ENCODE measurements at regions not wholly inside any gene's neighbourhood (a gene's known extent, or its start where the extent isn't known, plus 50 kb on each side); places are given as distances from the start of the nearest gene placed in this dataset.

DNA sequence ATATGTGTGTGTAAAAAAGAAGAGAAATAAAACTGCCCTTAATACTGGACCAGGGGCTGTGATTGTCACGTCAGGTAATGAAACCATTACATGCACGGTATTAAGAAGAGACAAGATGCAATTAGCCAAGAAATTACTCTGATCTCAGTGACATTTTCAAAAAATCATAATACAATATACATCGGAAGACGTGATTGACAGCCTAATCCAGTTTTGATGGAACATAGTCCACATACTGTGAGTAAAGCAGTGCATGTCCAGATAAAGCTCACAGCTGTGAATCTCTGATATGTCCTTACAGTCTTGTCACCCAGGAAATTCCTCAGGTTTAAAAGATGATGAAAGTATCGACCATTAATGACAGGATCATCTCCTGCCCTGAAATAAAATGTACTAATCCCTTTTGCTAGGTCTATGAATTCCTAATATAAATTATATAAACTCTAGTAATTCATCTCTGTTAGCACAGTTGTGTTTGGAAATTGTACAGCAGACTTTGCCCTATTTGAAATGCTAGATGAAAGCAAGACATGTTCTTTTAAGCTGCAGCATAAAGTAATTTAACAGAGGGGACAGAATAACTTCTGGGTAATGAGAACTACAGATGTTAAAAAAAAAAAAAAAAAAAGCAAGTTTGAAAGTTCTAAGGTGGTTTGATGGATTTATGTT is 119.5 kb upstream of the TMCO5A start:
- no peak overlapping the region for H2BK5ac ChIP-seq (ENCODE audit: low read depth, low read length, poor library complexity)
- no peak overlapping the region for H3K4me3 ChIP-seq (ENCODE audit: low read depth, low read length)
- no peak overlapping the region for H3K23ac ChIP-seq (ENCODE audit: low read length)
- no peak overlapping the region for H2BK12ac ChIP-seq (ENCODE audit: low read length)
- no peaks in the 10 kb centered on the region for H3K27me3 ChIP-seq (ENCODE audit: insufficient read depth, low read length)
- no peak overlapping the region for H3K14ac ChIP-seq (ENCODE audit: low read length)
- H3K4ac ChIP-seq (ENCODE audit: low read depth, low read length) = no peak overlapping the region
- no peak overlapping the region for H3K9ac ChIP-seq (ENCODE audit: low read length)
- H2AK5ac ChIP-seq (ENCODE audit: low read length) = no peak overlapping the region
- no peak overlapping the region for H4K12ac ChIP-seq (ENCODE audit: low read depth, low read length)
- H3K9me3 ChIP-seq (ENCODE audit: insufficient read depth, low read depth, low read length) = no peaks in the 10 kb centered on the region
- H3K18ac ChIP-seq (ENCODE audit: low read length) = no peak overlapping the region
- H2AFZ ChIP-seq (ENCODE audit: insufficient read depth, low read length, poor library complexity) = no peak overlapping the region
- H4K91ac ChIP-seq (ENCODE audit: low read depth, low read length) = no peak overlapping the region
- H3K4me2 ChIP-seq (ENCODE audit: low read length) = no peak overlapping the region
- no CpG with 5 or more reads among the region's 5 CpGs for WGBS (ENCODE audit: extremely low coverage, insufficient coverage, insufficient read length)
- no peak overlapping the region for H3K27ac ChIP-seq (ENCODE audit: low read depth, low read length)
- H2BK120ac ChIP-seq (ENCODE audit: insufficient read depth, low read length, poor library complexity) = no peak overlapping the region
- no peak overlapping the region for H4K8ac ChIP-seq (ENCODE audit: low read depth, low read length)
- no peak for DNase-seq
- no peaks in the 10 kb centered on the region for H3K36me3 ChIP-seq (ENCODE audit: control insufficient read depth in 1 of 2, insufficient read depth in 2 of 2, low read length in 2 of 2)
- no peaks in the 10 kb centered on the region for H3K79me2 ChIP-seq (ENCODE audit: control insufficient read depth, insufficient read depth, low read length, poor library complexity)
- H3K79me1 ChIP-seq (ENCODE audit: low read length) = no peaks in the 10 kb centered on the region
- H3K4me1 ChIP-seq (ENCODE audit: control insufficient read depth in 1 of 2, insufficient read depth in 2 of 2, low read length in 2 of 2) = no peaks in the 10 kb centered on the region

DNA sequence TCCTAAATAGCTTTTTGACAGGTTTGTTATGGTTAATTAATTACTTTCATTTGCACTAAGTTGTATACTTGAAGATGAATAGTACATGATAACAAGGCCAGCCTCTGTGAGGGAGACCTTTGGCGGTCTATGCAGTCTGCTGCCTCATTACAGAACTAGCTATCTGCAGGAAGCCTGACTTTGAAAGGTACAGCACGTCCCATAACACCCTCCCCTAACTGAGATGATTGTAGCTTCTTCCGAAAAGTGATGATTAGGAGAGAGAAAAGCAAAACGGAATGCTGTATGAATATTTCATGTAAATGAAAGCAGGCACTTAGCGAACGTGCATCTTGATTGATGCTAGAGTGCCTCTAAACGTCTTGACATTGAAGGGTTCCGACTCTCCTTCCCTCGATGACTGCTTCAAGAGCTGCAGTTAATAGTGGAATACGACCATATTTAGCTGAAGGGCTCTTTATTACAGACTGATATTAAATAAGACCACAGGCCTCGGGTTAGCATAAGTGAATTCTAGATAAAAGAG is 116.2 kb upstream of the TMCO5A start:
- no peak overlapping the region for H2AFZ ChIP-seq (ENCODE audit: insufficient read depth, low read length, poor library complexity)
- no peak overlapping the region for H2BK120ac ChIP-seq (ENCODE audit: insufficient read depth, low read length, poor library complexity)
- no peak overlapping the region for H4K12ac ChIP-seq (ENCODE audit: low read depth, low read length)
- no peaks in the 10 kb centered on the region for H3K36me3 ChIP-seq (ENCODE audit: control insufficient read depth in 1 of 2, insufficient read depth in 2 of 2, low read length in 2 of 2)
- no peaks in the 10 kb centered on the region for H3K27me3 ChIP-seq (ENCODE audit: insufficient read depth, low read length)
- H3K4ac ChIP-seq (ENCODE audit: low read depth, low read length) = no peak overlapping the region
- H3K4me1 ChIP-seq (ENCODE audit: control insufficient read depth in 1 of 2, insufficient read depth in 2 of 2, low read length in 2 of 2) = no peaks in the 10 kb centered on the region
- H3K4me2 ChIP-seq (ENCODE audit: low read length) = no peak overlapping the region
- H3K79me1 ChIP-seq (ENCODE audit: low read length) = no peaks in the 10 kb centered on the region
- no peak overlapping the region for H3K4me3 ChIP-seq (ENCODE audit: low read depth, low read length)
- H2BK12ac ChIP-seq (ENCODE audit: low read length) = no peak overlapping the region
- no peak for DNase-seq
- no peaks in the 10 kb centered on the region for H3K79me2 ChIP-seq (ENCODE audit: control insufficient read depth, insufficient read depth, low read length, poor library complexity)
- no peak overlapping the region for H3K27ac ChIP-seq (ENCODE audit: low read depth, low read length)
- H3K18ac ChIP-seq (ENCODE audit: low read length) = no peak overlapping the region
- H3K23ac ChIP-seq (ENCODE audit: low read length) = no peak overlapping the region
- WGBS (ENCODE audit: extremely low coverage, insufficient coverage, insufficient read length) = no CpG with 5 or more reads among the region's 11 CpGs
- H3K9ac ChIP-seq (ENCODE audit: low read length) = no peak overlapping the region
- H2AK5ac ChIP-seq (ENCODE audit: low read length) = no peak overlapping the region
- H2BK5ac ChIP-seq (ENCODE audit: low read depth, low read length, poor library complexity) = no peak overlapping the region
- no peak overlapping the region for H3K14ac ChIP-seq (ENCODE audit: low read length)
- no peak overlapping the region for H4K91ac ChIP-seq (ENCODE audit: low read depth, low read length)
- no peaks in the 10 kb centered on the region for H3K9me3 ChIP-seq (ENCODE audit: insufficient read depth, low read depth, low read length)
- H4K8ac ChIP-seq (ENCODE audit: low read depth, low read length) = no peak overlapping the region

DNA sequence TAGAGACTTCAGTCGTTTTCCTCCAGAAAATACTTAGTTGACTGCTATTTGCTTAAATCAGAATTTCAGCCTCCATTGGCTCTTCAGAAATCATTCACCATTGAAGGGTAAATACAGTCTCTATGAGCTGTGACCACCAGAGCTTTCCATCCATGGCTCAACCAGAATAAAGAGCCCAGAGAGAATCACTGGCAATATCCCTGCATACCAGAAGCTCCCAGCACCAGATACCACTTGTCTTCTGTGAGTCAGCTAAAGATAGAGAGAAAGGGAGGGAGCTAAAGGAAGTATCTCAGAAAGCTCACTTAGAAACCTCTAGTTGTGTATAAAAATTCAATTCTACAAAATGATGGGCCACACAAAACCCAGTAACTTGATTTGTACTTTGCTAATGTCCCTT is 115.2 kb upstream of the TMCO5A start:
- WGBS (ENCODE audit: extremely low coverage, insufficient coverage, insufficient read length) = no CpG with 5 or more reads among the region's 1 CpG
- no peak overlapping the region for H4K91ac ChIP-seq (ENCODE audit: low read depth, low read length)
- no peak overlapping the region for H3K18ac ChIP-seq (ENCODE audit: low read length)
- no peak overlapping the region for H3K4me3 ChIP-seq (ENCODE audit: low read depth, low read length)
- H3K14ac ChIP-seq (ENCODE audit: low read length) = no peak overlapping the region
- H2BK12ac ChIP-seq (ENCODE audit: low read length) = no peak overlapping the region
- no peaks in the 10 kb centered on the region for H3K9me3 ChIP-seq (ENCODE audit: insufficient read depth, low read depth, low read length)
- no peaks in the 10 kb centered on the region for H3K79me2 ChIP-seq (ENCODE audit: control insufficient read depth, insufficient read depth, low read length, poor library complexity)
- no peak overlapping the region for H3K9ac ChIP-seq (ENCODE audit: low read length)
- H2AK5ac ChIP-seq (ENCODE audit: low read length) = no peak overlapping the region
- no peak overlapping the region for H4K8ac ChIP-seq (ENCODE audit: low read depth, low read length)
- H3K4me2 ChIP-seq (ENCODE audit: low read length) = no peak overlapping the region
- H3K4me1 ChIP-seq (ENCODE audit: control insufficient read depth in 1 of 2, insufficient read depth in 2 of 2, low read length in 2 of 2) = no peaks in the 10 kb centered on the region
- H2BK5ac ChIP-seq (ENCODE audit: low read depth, low read length, poor library complexity) = no peak overlapping the region
- H3K23ac ChIP-seq (ENCODE audit: low read length) = no peak overlapping the region
- H3K27ac ChIP-seq (ENCODE audit: low read depth, low read length) = no peak overlapping the region
- no peaks in the 10 kb centered on the region for H3K27me3 ChIP-seq (ENCODE audit: insufficient read depth, low read length)
- H3K79me1 ChIP-seq (ENCODE audit: low read length) = no peaks in the 10 kb centered on the region
- H3K36me3 ChIP-seq (ENCODE audit: control insufficient read depth in 1 of 2, insufficient read depth in 2 of 2, low read length in 2 of 2) = no peaks in the 10 kb centered on the region
- no peak overlapping the region for H2BK120ac ChIP-seq (ENCODE audit: insufficient read depth, low read length, poor library complexity)
- no peak overlapping the region for H4K12ac ChIP-seq (ENCODE audit: low read depth, low read length)
- H2AFZ ChIP-seq (ENCODE audit: insufficient read depth, low read length, poor library complexity) = no peak overlapping the region
- H3K4ac ChIP-seq (ENCODE audit: low read depth, low read length) = no peak overlapping the region
- no peak for DNase-seq

DNA sequence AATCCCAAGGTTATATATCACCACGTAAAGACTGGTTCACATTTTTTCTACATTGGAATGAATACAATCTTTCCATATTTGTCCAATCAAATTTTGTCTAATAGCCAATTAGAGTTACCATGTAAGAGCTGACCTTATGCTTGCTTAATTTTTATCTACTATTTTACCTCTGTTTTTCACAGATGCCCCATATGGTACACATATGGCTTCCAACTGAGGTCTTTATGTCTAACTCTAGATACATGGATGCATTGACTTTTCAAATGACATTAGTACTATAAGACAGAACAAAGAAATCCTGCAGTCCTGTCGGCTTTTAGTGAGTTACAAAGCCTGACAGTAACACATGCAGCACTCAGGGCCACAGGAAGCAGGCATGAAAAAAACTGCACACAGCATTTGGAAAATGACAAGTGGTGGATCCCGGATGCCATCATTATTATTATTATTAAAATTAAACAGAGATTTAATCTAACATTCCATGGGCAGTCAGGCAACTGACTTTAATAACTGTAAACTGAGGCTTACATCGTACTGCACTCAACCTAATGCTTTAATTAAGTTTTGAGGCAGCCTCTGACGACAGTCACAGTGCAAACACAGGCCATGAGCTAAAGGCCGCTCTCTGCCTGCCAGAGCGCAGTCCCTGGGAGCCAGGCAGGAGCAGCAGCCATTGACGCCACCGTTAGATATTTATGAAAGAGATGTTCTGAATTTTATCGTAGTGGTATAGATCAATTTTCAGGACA is 113.9 kb upstream of the TMCO5A start:
- no CpG with 5 or more reads among the region's 10 CpGs for WGBS (ENCODE audit: extremely low coverage, insufficient coverage, insufficient read length)
- no peak overlapping the region for H4K8ac ChIP-seq (ENCODE audit: low read depth, low read length)

More for the DNA sequence above, 113.9 kb upstream of the TMCO5A start:
- Histone ChIP-seq H3K18ac (ENCODE audit: low read length) (no peak overlapping the region), H3K79me1 (ENCODE audit: low read length) (no peaks in the 10 kb centered on the region), H3K4me3 (ENCODE audit: low read depth, low read length) (no peak overlapping the region), H3K9ac (ENCODE audit: low read length) (no peak overlapping the region), H2BK5ac (ENCODE audit: low read depth, low read length, poor library complexity) (no peak overlapping the region), H4K91ac (ENCODE audit: low read depth, low read length) (no peak overlapping the region), H3K4me1 (ENCODE audit: control insufficient read depth in 1 of 2, insufficient read depth in 2 of 2, low read length in 2 of 2) (no peaks in the 10 kb centered on the region), H2AFZ (ENCODE audit: insufficient read depth, low read length, poor library complexity) (no peak overlapping the region), H3K27ac (ENCODE audit: low read depth, low read length) (no peak overlapping the region), H3K9me3 (ENCODE audit: insufficient read depth, low read depth, low read length) (no peaks in the 10 kb centered on the region), H3K4ac (ENCODE audit: low read depth, low read length) (no peak overlapping the region), H3K79me2 (ENCODE audit: control insufficient read depth, insufficient read depth, low read length, poor library complexity) (no peaks in the 10 kb centered on the region), H3K36me3 (ENCODE audit: control insufficient read depth in 1 of 2, insufficient read depth in 2 of 2, low read length in 2 of 2) (no peaks in the 10 kb centered on the region), H3K14ac (ENCODE audit: low read length) (no peak overlapping the region), H2BK120ac (ENCODE audit: insufficient read depth, low read length, poor library complexity) (no peak overlapping the region), H3K4me2 (ENCODE audit: low read length) (no peak overlapping the region), H2AK5ac (ENCODE audit: low read length) (no peak overlapping the region), H3K27me3 (ENCODE audit: insufficient read depth, low read length) (no peaks in the 10 kb centered on the region), H4K12ac (ENCODE audit: low read depth, low read length) (no peak overlapping the region), H3K23ac (ENCODE audit: low read length) (no peak overlapping the region), H2BK12ac (ENCODE audit: low read length) (no peak overlapping the region)
- no peak for DNase-seq

Data from trophoblast cell (in vitro differentiated cells and primary cell).